ENCODE measurements at regions not wholly inside any gene's neighbourhood (a gene's known extent, or its start where the extent isn't known, plus 50 kb on each side); places are given as distances from the start of the nearest gene placed in this dataset.

- TF ChIP-seq CTCF (optimal IDR thresholded peaks at IDR 0.05 in 1 of 3, IDR thresholded peaks at IDR 0.05 in 1 of 3, conservative IDR thresholded peaks at IDR 0.05 in 1 of 3; ENCODE audit: extremely low read depth in 1 of 3, insufficient read depth in 2 of 3, low read length in 3 of 3) (no peak), EZH2 (IDR thresholded peaks at IDR 0.05; ENCODE audit: low read length) (no peak)
Observed at GRCh38 chr17:70869402-70870085, 700.2 kb downstream of the KCNJ2 start.

Data from keratinocyte (primary cell).